ENCODE measurements at regions not wholly inside any gene's neighbourhood (a gene's known extent, or its start where the extent isn't known, plus 50 kb on each side); places are given as distances from the start of the nearest gene placed in this dataset.

DNA sequence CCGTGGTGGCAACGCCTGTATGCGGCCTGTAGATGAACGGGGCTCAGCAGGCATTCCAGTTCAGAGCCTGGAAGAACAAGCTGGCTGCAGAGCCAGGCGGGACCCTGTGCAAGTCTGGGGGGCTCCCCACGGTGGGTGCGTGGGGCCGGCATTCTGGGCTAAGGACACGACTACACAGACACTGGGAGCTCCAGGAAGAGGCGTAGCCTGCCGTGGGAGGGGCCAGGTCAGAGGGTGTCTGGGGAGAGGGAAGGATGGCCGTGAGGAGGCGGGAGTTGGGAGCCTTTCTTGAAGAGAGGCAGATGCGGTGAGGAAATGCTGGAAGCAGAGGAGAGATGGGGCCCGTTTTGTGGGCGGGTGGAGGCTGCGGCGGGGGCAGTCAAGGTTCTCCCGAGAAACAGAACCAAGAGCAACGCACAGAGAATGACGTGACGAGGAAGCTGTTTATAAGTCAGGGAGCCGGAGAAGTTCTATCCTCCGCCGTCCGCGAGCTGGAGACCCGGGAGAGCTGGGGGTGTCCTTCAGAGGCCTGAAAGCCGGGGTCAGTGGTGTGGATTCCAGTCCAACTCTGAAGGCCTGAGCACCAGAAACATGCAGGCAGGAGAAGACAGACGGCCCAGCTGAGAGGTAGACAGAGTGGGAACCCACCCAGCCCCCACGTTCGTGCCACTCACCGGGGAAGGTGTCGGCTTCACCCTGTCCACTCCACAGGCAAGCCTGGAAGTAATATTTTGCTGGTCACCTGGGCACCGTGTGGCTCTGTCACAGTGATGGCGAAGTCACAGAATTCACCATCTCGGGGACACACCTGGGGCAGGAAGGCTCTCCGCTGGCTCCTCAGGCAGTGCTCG, 529.6 kb downstream of the BRD1 start:
- TF ChIP-seq EZH2phosphoT487 (IDR thresholded peaks at IDR 0.05; ENCODE audit: insufficient read depth, low read depth) = no peak
- TF ChIP-seq EZH2 (IDR thresholded peaks at IDR 0.05; ENCODE audit: insufficient read depth, poor library complexity, severe bottlenecking) = no peak
